ENCODE measurements at regions not wholly inside any gene's neighbourhood (a gene's known extent, or its start where the extent isn't known, plus 50 kb on each side); places are given as distances from the start of the nearest gene placed in this dataset.

DNA sequence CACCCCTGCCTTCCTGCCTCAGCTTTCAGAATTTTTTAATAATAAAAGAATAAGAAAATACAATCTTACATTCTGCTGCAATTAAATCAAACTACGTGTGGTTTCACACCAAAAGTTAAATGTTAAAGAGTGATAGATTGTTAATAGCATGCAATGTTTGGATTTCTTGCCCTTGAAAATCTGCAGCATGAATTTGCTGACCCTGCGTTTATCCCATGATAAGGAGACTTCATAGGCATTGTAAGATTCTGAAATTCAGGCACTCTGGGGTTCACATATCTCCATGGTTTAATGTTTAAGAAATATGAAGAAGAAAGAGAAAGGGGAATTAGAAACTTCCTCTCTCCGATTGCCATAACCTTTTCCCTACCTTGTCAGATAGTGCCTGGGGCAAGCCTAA, 1616.2 kb upstream of the B3GALT2 start:
- no peak for ATAC-seq (ENCODE audit: low read depth)
- no peaks in the 10 kb centered on the region for H3K36me3 ChIP-seq (ENCODE audit: low read depth)
- H3K27me3 ChIP-seq (ENCODE audit: insufficient read depth, poor library complexity, severe bottlenecking), result no peaks in the 10 kb centered on the region
- DNase-seq (ENCODE audit: low spot score), result no peak
- H3K9me3 ChIP-seq (ENCODE audit: severe bottlenecking), result no peaks in the 10 kb centered on the region
- H3K4me3 ChIP-seq (ENCODE audit: severe bottlenecking), result no peak overlapping the region
- no peak overlapping the region for H3K27ac ChIP-seq (ENCODE audit: poor library complexity, severe bottlenecking)
- TF ChIP-seq, protein P1, sequence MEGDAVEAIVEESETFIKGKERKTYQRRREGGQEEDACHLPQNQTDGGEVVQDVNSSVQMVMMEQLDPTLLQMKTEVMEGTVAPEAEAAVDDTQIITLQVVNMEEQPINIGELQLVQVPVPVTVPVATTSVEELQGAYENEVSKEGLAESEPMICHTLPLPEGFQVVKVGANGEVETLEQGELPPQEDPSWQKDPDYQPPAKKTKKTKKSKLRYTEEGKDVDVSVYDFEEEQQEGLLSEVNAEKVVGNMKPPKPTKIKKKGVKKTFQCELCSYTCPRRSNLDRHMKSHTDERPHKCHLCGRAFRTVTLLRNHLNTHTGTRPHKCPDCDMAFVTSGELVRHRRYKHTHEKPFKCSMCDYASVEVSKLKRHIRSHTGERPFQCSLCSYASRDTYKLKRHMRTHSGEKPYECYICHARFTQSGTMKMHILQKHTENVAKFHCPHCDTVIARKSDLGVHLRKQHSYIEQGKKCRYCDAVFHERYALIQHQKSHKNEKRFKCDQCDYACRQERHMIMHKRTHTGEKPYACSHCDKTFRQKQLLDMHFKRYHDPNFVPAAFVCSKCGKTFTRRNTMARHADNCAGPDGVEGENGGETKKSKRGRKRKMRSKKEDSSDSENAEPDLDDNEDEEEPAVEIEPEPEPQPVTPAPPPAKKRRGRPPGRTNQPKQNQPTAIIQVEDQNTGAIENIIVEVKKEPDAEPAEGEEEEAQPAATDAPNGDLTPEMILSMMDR (IDR thresholded peaks at IDR 0.05; ENCODE audit: poor library complexity, severe bottlenecking), result no peak
- no peaks in the 10 kb centered on the region for H3K4me1 ChIP-seq (ENCODE audit: insufficient read depth, poor library complexity, severe bottlenecking)

DNA sequence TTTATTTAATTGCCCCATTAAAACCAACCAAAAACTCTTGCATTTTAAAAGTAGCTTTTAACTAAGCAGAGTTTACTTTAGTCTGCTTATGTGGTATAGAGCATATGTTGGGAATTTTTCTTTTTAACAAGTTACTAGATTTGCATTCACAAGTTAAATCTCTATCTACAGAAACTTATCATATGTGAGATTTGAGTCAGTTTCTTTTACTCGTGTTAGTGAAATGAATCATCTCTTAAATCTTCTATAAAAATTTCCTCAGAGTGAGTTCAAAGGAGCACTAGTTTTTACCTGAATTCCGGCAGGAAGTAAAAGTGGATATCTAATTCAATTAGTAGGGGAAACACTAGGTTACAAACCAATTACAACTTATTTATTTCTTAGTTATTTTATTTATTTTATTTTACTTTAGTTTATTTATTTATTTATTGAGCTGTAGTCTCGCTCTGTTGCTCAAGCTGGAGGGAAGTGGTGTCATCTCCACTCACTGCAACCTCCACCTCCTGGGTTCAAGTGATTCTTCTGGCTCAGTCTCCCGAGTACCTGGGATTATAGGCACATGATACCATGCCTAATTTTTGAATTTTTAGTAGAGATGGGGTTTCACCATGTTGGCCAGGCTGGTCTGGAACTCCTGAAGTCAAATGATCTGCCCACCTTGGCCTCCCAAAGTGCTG, 1609.6 kb upstream of the B3GALT2 start:
- no peak for ATAC-seq (ENCODE audit: low read depth)
- no peak for DNase-seq (ENCODE audit: low spot score)

DNA sequence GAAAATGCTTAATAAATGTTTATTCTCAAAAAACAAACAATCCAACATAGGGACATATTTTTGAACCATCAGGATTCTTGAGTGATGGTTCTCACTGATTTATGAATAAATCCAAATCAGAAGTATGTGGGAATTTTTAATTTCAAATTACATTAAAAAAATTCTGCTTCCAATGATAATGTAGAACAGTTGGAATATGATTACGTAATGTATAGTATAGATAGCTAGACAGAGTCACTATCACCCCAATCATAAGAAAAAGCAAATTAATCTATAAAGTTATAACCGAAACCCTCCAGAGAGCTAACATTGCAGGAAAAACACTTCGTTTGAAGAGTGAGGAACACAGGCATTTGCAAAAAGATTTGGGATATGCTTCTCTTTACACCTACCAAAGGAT, 1600.6 kb upstream of the B3GALT2 start:
- Histone ChIP-seq H3K27me3 (ENCODE audit: insufficient read depth, poor library complexity, severe bottlenecking) (peaks cover 3% of the 10 kb centered on the region), H3K36me3 (ENCODE audit: low read depth) (no peaks in the 10 kb centered on the region), H3K9me3 (ENCODE audit: severe bottlenecking) (no peaks in the 10 kb centered on the region), H3K4me3 (ENCODE audit: severe bottlenecking) (no peak overlapping the region), H3K4me1 (ENCODE audit: insufficient read depth, poor library complexity, severe bottlenecking) (no peaks in the 10 kb centered on the region), H3K27ac (ENCODE audit: poor library complexity, severe bottlenecking) (no peak overlapping the region)
- no peak for DNase-seq (ENCODE audit: low spot score)
- ATAC-seq (ENCODE audit: low read depth), result no peak
- TF ChIP-seq, protein P1 (IDR thresholded peaks at IDR 0.05; ENCODE audit: poor library complexity, severe bottlenecking), result no peak

More for the DNA sequence above, 1609.6 kb upstream of the B3GALT2 start:
- Histone ChIP-seq H3K4me1 (ENCODE audit: insufficient read depth, poor library complexity, severe bottlenecking) (no peaks in the 10 kb centered on the region), H3K27ac (ENCODE audit: poor library complexity, severe bottlenecking) (no peak overlapping the region), H3K36me3 (ENCODE audit: low read depth) (no peaks in the 10 kb centered on the region), H3K4me3 (ENCODE audit: severe bottlenecking) (no peak overlapping the region), H3K27me3 (ENCODE audit: insufficient read depth, poor library complexity, severe bottlenecking) (no peaks in the 10 kb centered on the region), H3K9me3 (ENCODE audit: severe bottlenecking) (no peaks in the 10 kb centered on the region)
- TF ChIP-seq, protein P1 (IDR thresholded peaks at IDR 0.05; ENCODE audit: poor library complexity, severe bottlenecking), result no peak

DNA sequence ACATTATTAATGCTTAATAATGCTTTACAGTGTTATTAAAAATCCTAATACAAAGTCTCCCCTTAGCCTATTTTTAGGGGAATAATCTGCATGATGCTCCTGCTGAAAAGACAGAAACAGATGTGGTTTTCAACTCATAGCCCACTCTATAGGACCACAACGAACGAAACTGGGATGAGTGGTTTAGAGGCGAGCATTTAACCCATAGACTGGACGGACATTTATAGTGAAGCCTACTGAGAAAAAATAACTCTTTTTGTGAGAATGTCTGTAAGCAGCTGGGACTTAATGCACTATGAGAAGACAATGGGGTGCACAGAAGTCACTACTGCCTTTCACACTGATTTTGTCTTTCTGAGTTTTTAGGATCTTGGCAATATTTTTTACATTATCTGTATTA, 1599.6 kb upstream of the B3GALT2 start:
- TF ChIP-seq, protein P1 (IDR thresholded peaks at IDR 0.05; ENCODE audit: poor library complexity, severe bottlenecking), result no peak
- Histone ChIP-seq H3K4me3 (ENCODE audit: severe bottlenecking) (no peak overlapping the region), H3K27me3 (ENCODE audit: insufficient read depth, poor library complexity, severe bottlenecking) (peaks cover 3% of the 10 kb centered on the region), H3K27ac (ENCODE audit: poor library complexity, severe bottlenecking) (no peak overlapping the region), H3K36me3 (ENCODE audit: low read depth) (no peaks in the 10 kb centered on the region), H3K4me1 (ENCODE audit: insufficient read depth, poor library complexity, severe bottlenecking) (no peaks in the 10 kb centered on the region), H3K9me3 (ENCODE audit: severe bottlenecking) (no peaks in the 10 kb centered on the region)
- ATAC-seq (ENCODE audit: low read depth) (no peak), DNase-seq (ENCODE audit: low spot score) (no peak)

DNA sequence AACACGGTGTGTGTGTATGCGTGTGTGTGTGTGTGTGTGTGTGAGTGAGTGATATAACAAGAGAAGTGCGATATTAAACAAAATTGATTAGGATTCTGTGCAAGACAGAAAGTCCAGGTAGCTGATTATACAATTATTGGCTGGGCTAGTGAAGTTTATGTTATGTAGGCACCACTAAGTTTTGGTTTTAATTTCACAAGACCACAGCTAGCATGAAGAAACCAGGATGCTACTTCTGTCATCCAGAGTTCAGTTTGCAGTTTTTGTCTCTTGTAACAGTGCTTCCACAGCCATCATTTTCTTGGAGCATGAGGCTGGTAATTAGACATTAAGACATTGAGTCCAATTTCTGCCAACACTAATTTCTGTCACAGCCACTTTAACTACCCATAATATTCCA, 1590.2 kb upstream of the B3GALT2 start:
- TF ChIP-seq, protein P1 (IDR thresholded peaks at IDR 0.05; ENCODE audit: poor library complexity, severe bottlenecking), result no peak
- H3K4me1 ChIP-seq (ENCODE audit: insufficient read depth, poor library complexity, severe bottlenecking), result no peaks in the 10 kb centered on the region
- no peaks in the 10 kb centered on the region for H3K9me3 ChIP-seq (ENCODE audit: severe bottlenecking)
- H3K27me3 ChIP-seq (ENCODE audit: insufficient read depth, poor library complexity, severe bottlenecking), result no peaks in the 10 kb centered on the region
- ATAC-seq (ENCODE audit: low read depth) (no peak), DNase-seq (ENCODE audit: low spot score) (no peak)
- no peak overlapping the region for H3K27ac ChIP-seq (ENCODE audit: poor library complexity, severe bottlenecking)
- no peak overlapping the region for H3K4me3 ChIP-seq (ENCODE audit: severe bottlenecking)
- no peaks in the 10 kb centered on the region for H3K36me3 ChIP-seq (ENCODE audit: low read depth)

Measured in RWPE2 (cell line).